ENCODE measurements at regions not wholly inside any gene's neighbourhood (a gene's known extent, or its start where the extent isn't known, plus 50 kb on each side); places are given as distances from the start of the nearest gene placed in this dataset.

DNA sequence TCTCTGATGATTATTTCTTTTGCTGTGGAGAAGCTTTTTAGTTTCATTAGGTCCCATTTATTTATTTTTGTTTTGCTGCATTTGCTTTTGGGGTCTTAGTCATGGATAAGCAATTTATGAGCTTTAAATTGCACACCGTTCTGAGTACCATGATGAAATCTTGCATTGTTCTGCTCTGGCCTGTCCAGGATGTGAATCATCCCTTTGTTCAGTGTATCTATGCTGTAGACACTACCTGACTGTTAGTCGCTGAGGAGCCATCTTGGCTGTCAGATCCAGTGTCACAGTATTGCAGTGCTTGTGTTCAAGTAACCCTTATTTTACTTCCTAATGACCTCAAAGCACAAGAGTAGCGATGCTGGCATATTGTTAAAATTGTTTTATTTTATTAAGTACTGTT, 218.0 kb upstream of the CNTNAP4 start:
- no peak for TF ChIP-seq ZBTB1 (CRISPR knock-in tag; IDR thresholded peaks at IDR 0.05; ENCODE audit: borderline replicate concordance)
- no peak for TF ChIP-seq NONO (IDR thresholded peaks at IDR 0.05)
- no peak for TF ChIP-seq NONO (CRISPR knock-in tag; conservative IDR thresholded peaks at IDR 0.05)
- TF ChIP-seq, protein P1, sequence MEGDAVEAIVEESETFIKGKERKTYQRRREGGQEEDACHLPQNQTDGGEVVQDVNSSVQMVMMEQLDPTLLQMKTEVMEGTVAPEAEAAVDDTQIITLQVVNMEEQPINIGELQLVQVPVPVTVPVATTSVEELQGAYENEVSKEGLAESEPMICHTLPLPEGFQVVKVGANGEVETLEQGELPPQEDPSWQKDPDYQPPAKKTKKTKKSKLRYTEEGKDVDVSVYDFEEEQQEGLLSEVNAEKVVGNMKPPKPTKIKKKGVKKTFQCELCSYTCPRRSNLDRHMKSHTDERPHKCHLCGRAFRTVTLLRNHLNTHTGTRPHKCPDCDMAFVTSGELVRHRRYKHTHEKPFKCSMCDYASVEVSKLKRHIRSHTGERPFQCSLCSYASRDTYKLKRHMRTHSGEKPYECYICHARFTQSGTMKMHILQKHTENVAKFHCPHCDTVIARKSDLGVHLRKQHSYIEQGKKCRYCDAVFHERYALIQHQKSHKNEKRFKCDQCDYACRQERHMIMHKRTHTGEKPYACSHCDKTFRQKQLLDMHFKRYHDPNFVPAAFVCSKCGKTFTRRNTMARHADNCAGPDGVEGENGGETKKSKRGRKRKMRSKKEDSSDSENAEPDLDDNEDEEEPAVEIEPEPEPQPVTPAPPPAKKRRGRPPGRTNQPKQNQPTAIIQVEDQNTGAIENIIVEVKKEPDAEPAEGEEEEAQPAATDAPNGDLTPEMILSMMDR (CRISPR knock-in tag; IDR thresholded peaks at IDR 0.05): no peak
- TF ChIP-seq CHD2 (IDR thresholded peaks at IDR 0.05; ENCODE audit: low read depth, low read length): no peak
- no peak for TF ChIP-seq HDAC6 (IDR thresholded peaks at IDR 0.05; ENCODE audit: low read depth, low read length)
- no peak for TF ChIP-seq GLI4 (CRISPR knock-in tag; IDR thresholded peaks at IDR 0.05; ENCODE audit: borderline replicate concordance)
- TF ChIP-seq ZNF207 (IDR thresholded peaks at IDR 0.05; ENCODE audit: borderline replicate concordance): no peak
- no peak for TF ChIP-seq MBD4 (IDR thresholded peaks at IDR 0.05; ENCODE audit: borderline replicate concordance, low read length)
- TF ChIP-seq ZNF431 (CRISPR knock-in tag; IDR thresholded peaks at IDR 0.05; ENCODE audit: borderline replicate concordance, low read depth): no peak
- TF ChIP-seq, protein P2, sequence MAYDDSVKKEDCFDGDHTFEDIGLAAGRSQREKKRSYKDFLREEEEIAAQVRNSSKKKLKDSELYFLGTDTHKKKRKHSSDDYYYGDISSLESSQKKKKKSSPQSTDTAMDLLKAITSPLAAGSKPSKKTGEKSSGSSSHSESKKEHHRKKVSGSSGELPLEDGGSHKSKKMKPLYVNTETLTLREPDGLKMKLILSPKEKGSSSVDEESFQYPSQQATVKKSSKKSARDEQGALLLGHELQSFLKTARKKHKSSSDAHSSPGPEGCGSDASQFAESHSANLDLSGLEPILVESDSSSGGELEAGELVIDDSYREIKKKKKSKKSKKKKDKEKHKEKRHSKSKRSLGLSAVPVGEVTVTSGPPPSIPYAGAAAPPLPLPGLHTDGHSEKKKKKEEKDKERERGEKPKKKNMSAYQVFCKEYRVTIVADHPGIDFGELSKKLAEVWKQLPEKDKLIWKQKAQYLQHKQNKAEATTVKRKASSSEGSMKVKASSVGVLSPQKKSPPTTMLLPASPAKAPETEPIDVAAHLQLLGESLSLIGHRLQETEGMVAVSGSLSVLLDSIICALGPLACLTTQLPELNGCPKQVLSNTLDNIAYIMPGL (CRISPR knock-in tag; IDR thresholded peaks at IDR 0.05; ENCODE audit: borderline replicate concordance in 1 of 2, low read depth in 1 of 2): no peak
- TF ChIP-seq FOXM1 (CRISPR knock-in tag; IDR thresholded peaks at IDR 0.05): no peak
- no peak for TF ChIP-seq KAT2B (IDR thresholded peaks at IDR 0.05; ENCODE audit: borderline replicate concordance, low read depth, low read length)

All from HepG2 (cell line).